ENCODE measurements at regions not wholly inside any gene's neighbourhood (a gene's known extent, or its start where the extent isn't known, plus 50 kb on each side); places are given as distances from the start of the nearest gene placed in this dataset.

DNA sequence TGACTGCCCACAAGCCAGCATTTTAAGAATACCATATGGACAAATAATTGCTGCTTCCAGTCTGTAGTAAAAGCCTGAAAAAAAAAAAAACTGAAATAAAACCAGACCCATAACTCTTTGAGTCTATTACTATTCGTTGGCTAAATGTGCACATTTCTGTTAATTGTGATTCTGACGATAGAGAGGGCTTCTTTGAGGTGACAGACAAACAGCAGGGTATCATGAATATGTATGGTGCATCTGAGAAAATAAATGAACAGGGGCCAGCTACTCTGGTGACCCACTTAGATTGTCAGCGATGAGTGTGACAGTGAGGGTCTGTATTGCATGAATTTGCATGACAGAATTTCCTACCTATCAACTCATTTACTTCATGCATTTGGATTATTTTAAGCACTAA is 427.8 kb upstream of the SOX11 start:
- TF ChIP-seq EZH2 (IDR thresholded peaks at IDR 0.05; ENCODE audit: borderline replicate concordance, low read depth, low read length, severe bottlenecking) = no peak
- TF ChIP-seq, protein P1, sequence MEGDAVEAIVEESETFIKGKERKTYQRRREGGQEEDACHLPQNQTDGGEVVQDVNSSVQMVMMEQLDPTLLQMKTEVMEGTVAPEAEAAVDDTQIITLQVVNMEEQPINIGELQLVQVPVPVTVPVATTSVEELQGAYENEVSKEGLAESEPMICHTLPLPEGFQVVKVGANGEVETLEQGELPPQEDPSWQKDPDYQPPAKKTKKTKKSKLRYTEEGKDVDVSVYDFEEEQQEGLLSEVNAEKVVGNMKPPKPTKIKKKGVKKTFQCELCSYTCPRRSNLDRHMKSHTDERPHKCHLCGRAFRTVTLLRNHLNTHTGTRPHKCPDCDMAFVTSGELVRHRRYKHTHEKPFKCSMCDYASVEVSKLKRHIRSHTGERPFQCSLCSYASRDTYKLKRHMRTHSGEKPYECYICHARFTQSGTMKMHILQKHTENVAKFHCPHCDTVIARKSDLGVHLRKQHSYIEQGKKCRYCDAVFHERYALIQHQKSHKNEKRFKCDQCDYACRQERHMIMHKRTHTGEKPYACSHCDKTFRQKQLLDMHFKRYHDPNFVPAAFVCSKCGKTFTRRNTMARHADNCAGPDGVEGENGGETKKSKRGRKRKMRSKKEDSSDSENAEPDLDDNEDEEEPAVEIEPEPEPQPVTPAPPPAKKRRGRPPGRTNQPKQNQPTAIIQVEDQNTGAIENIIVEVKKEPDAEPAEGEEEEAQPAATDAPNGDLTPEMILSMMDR (IDR thresholded peaks at IDR 0.05; ENCODE audit: borderline replicate concordance, extremely low read depth, low read length, poor library complexity, severe bottlenecking) = no peak

Measured in DND-41 (cell line).